ENCODE measurements at regions not wholly inside any gene's neighbourhood (a gene's known extent, or its start where the extent isn't known, plus 50 kb on each side); places are given as distances from the start of the nearest gene placed in this dataset.

- DNase-seq (ENCODE audit: low read depth, low spot score) (no peak), ATAC-seq (no peak)
- TF ChIP-seq ZNF274 (IDR thresholded peaks at IDR 0.05; ENCODE audit: low read depth, low read length) = no peak
- no peak for TF ChIP-seq JUND (IDR thresholded peaks at IDR 0.05)
- TF ChIP-seq EZH2 (IDR thresholded peaks at IDR 0.05) = no peak
- no peak for TF ChIP-seq ZFX (IDR thresholded peaks at IDR 0.05)
- TF ChIP-seq, protein P1, sequence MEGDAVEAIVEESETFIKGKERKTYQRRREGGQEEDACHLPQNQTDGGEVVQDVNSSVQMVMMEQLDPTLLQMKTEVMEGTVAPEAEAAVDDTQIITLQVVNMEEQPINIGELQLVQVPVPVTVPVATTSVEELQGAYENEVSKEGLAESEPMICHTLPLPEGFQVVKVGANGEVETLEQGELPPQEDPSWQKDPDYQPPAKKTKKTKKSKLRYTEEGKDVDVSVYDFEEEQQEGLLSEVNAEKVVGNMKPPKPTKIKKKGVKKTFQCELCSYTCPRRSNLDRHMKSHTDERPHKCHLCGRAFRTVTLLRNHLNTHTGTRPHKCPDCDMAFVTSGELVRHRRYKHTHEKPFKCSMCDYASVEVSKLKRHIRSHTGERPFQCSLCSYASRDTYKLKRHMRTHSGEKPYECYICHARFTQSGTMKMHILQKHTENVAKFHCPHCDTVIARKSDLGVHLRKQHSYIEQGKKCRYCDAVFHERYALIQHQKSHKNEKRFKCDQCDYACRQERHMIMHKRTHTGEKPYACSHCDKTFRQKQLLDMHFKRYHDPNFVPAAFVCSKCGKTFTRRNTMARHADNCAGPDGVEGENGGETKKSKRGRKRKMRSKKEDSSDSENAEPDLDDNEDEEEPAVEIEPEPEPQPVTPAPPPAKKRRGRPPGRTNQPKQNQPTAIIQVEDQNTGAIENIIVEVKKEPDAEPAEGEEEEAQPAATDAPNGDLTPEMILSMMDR (IDR thresholded peaks at IDR 0.05 in 2 of 3, conservative IDR thresholded peaks at IDR 0.05 in 1 of 3; ENCODE audit: borderline replicate concordance in 1 of 3, insufficient read depth in 1 of 3, low read depth in 2 of 3, low read length in 2 of 3) = no peak
- no peak for TF ChIP-seq POLR2AphosphoS5 (IDR thresholded peaks at IDR 0.05; ENCODE audit: low read depth, low read length)
- no peak for TF ChIP-seq ELF1 (IDR thresholded peaks at IDR 0.05; ENCODE audit: borderline replicate concordance, low read depth)
- no peak for TF ChIP-seq SRF (IDR thresholded peaks at IDR 0.05; ENCODE audit: low read depth)
- no peak for TF ChIP-seq POLR2A (IDR thresholded peaks at IDR 0.05; ENCODE audit: borderline replicate concordance, extremely low read depth, insufficient read depth, insufficient read length)
- no peak for TF ChIP-seq EGR1 (IDR thresholded peaks at IDR 0.05; ENCODE audit: low read depth)
- POLR2A ChIA-PET = no interaction called here
- H3K36me3 ChIP-seq (ENCODE audit: control insufficient read depth in 1 of 2, insufficient read depth in 2 of 2, low read length in 2 of 2) = no peaks in the 10 kb centered on the region
- no peaks in the 10 kb centered on the region for H3K9me2 ChIP-seq (ENCODE audit: insufficient read depth)
- no peaks in the 10 kb centered on the region for H3K27me3 ChIP-seq (ENCODE audit: insufficient read depth, low read length)
- no peaks in the 10 kb centered on the region for H4K20me1 ChIP-seq (ENCODE audit: insufficient read depth)
- no peaks in the 10 kb centered on the region for H3K79me2 ChIP-seq (ENCODE audit: insufficient read depth, low read length)
- H3K9me3 ChIP-seq (ENCODE audit: control insufficient read depth in 1 of 2, insufficient read depth in 1 of 2, low read depth in 1 of 2, low read length in 2 of 2) = no peaks in the 10 kb centered on the region
- no peak overlapping the region for H3K4me3 ChIP-seq (replicated peaks in 1 of 2; ENCODE audit: low read depth in 1 of 2, low read length in 2 of 2)
- H3K27ac ChIP-seq (ENCODE audit: low read depth, low read length) = no peak overlapping the region
- RAD21 ChIA-PET (ENCODE audit: low non-redundant PET in 1 of 2, low total read pairs in 2 of 2, uncharacterized antibody in 2 of 2, unreplicated experiment in 2 of 2) = no interaction called here
- no TSS peak for BruUV-seq (replicated peaks)
- intact Hi-C loops (cut with micrococcal nuclease) = no loop called here
- H2AFZ ChIP-seq (ENCODE audit: low read depth, low read length, poor library complexity, severe bottlenecking) = no peak overlapping the region
- no peak overlapping the region for H3K4me2 ChIP-seq (ENCODE audit: low read length)
- CTCF ChIA-PET = no interaction called here
- no peaks in the 10 kb centered on the region for H3K4me1 ChIP-seq (ENCODE audit: control insufficient read depth in 1 of 2, insufficient read depth in 2 of 2, low read length in 2 of 2)
- no peak overlapping the region for H3K9ac ChIP-seq (ENCODE audit: low read length)
These were observed 162.2 kb downstream of the ENC1 start for GRCh38 chr5:74478328-74478727.

DNA sequence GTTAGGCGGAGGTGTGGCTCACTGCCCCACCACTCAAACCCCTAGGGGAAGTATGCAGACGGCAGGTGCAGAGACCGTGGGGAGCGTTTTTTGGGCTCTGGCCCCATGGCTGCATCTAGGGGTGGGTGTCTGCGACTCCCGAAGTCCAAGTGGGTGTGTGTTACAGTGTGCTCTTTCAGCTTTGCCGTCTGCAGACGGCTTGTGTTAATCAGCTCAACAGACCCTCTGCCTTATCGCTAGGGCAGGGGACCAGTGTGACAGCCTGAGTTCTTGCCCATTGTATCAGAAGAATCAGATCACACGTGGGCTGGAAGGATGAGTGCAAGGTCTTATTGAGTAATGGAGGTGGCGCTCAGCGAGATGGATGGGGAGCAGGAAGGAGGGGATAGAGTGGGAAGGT is 162.8 kb downstream of the ENC1 start:
- Histone ChIP-seq H3K4me3 (replicated peaks in 1 of 2; ENCODE audit: low read depth in 1 of 2, low read length in 2 of 2) (no peak overlapping the region), H3K27ac (ENCODE audit: low read depth, low read length) (no peak overlapping the region), H3K9me3 (ENCODE audit: control insufficient read depth in 1 of 2, insufficient read depth in 1 of 2, low read depth in 1 of 2, low read length in 2 of 2) (no peaks in the 10 kb centered on the region), H3K27me3 (ENCODE audit: insufficient read depth, low read length) (no peaks in the 10 kb centered on the region), H3K36me3 (ENCODE audit: control insufficient read depth in 1 of 2, insufficient read depth in 2 of 2, low read length in 2 of 2) (no peaks in the 10 kb centered on the region), H3K79me2 (ENCODE audit: insufficient read depth, low read length) (no peaks in the 10 kb centered on the region), H3K4me1 (ENCODE audit: control insufficient read depth in 1 of 2, insufficient read depth in 2 of 2, low read length in 2 of 2) (no peaks in the 10 kb centered on the region), H2AFZ (ENCODE audit: low read depth, low read length, poor library complexity, severe bottlenecking) (no peak overlapping the region), H4K20me1 (ENCODE audit: insufficient read depth) (no peaks in the 10 kb centered on the region), H3K4me2 (ENCODE audit: low read length) (no peak overlapping the region), H3K9ac (ENCODE audit: low read length) (no peak overlapping the region), H3K9me2 (ENCODE audit: insufficient read depth) (no peaks in the 10 kb centered on the region)
- CTCF ChIA-PET = no interaction called here
- intact Hi-C loops (cut with micrococcal nuclease) = no loop called here
- ATAC-seq = no peak
- no TSS peak for BruUV-seq (replicated peaks)
- RAD21 ChIA-PET (ENCODE audit: low non-redundant PET in 1 of 2, low total read pairs in 2 of 2, uncharacterized antibody in 2 of 2, unreplicated experiment in 2 of 2) = no interaction called here
- TF ChIP-seq EZH2 (IDR thresholded peaks at IDR 0.05) = no peak
- POLR2A ChIA-PET = no interaction called here
- no peak for DNase-seq (ENCODE audit: low read depth, low spot score)
